B cell (primary cell): ENCODE measurements at regions not wholly inside any gene's neighbourhood (a gene's known extent, or its start where the extent isn't known, plus 50 kb on each side); places are given as distances from the start of the nearest gene placed in this dataset.
"Not testable (repeated sequence)": the region's sequence is repeated elsewhere in the genome, so short reads cannot be mapped to it uniquely, and the experiment has no call there.

Experiments used
- EZH2 ChIP-seq: IDR thresholded peaks from 2 replicates; pipeline ENCODE4 v1.6.1; 2012; ENCODE audit warnings: borderline replicate concordance, low read depth, mild to moderate bottlenecking, moderate library complexity, low read length; ENCODE audit not compliant: insufficient read depth, poor library complexity, severe bottlenecking
- TF ChIP-seq, protein P1 (sequence below): fragments of 200-600 bp; IDR thresholded peaks from one replicate; pipeline ENCODE4 v1.8.0; 2022; ENCODE audit warnings: antibody characterized with exemption, mild to moderate bottlenecking

DNA sequence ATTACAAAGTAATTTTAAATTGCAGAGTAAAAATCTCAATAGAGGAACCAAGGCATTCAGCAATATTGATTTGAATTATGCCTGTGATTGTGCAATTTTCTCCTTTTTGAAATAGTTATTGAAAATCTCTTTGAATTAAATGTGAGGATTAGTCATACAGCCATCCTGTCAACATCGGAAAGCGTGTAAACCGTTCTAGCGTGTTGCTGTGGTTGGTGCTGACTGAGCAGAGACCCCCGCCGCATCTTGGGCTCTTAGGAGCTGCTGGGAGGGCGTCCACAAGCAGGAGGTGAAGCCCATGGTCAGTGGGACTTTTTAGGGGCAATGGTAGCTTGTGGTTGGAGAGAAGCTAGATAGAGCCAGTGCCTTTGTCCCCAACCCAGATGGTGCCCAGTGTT, 61.6 kb upstream of the MUC20 start:
- TF ChIP-seq EZH2 = not testable (repeated sequence)
- TF ChIP-seq, protein P1, sequence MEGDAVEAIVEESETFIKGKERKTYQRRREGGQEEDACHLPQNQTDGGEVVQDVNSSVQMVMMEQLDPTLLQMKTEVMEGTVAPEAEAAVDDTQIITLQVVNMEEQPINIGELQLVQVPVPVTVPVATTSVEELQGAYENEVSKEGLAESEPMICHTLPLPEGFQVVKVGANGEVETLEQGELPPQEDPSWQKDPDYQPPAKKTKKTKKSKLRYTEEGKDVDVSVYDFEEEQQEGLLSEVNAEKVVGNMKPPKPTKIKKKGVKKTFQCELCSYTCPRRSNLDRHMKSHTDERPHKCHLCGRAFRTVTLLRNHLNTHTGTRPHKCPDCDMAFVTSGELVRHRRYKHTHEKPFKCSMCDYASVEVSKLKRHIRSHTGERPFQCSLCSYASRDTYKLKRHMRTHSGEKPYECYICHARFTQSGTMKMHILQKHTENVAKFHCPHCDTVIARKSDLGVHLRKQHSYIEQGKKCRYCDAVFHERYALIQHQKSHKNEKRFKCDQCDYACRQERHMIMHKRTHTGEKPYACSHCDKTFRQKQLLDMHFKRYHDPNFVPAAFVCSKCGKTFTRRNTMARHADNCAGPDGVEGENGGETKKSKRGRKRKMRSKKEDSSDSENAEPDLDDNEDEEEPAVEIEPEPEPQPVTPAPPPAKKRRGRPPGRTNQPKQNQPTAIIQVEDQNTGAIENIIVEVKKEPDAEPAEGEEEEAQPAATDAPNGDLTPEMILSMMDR = not testable (repeated sequence)
